ENCODE measurements at regions not wholly inside any gene's neighbourhood (a gene's known extent, or its start where the extent isn't known, plus 50 kb on each side); places are given as distances from the start of the nearest gene placed in this dataset.
"Not testable (repeated sequence)": the region's sequence is repeated elsewhere in the genome, so short reads cannot be mapped to it uniquely, and the experiment has no call there.

- H3K27ac ChIP-seq (ENCODE audit: low read depth, low read length): no peak overlapping the region
- no peak overlapping the region for H2AFZ ChIP-seq (ENCODE audit: low read length, unreplicated experiment)
- no peaks in the 10 kb centered on the region for H3K79me2 ChIP-seq (ENCODE audit: control insufficient read depth, insufficient read depth, low read length, unreplicated experiment)
- H3K4me1 ChIP-seq (ENCODE audit: control insufficient read depth, insufficient read depth, low read length, unreplicated experiment): no peaks in the 10 kb centered on the region
- H3K4me3 ChIP-seq (ENCODE audit: low read depth, low read length): no peak overlapping the region
- no peaks in the 10 kb centered on the region for H3K27me3 ChIP-seq (ENCODE audit: insufficient read depth, low read length)
- no peaks in the 10 kb centered on the region for H3K36me3 ChIP-seq (ENCODE audit: insufficient read depth, low read length)
Observed at GRCh38 chr15:50857763-50858162, 50.7 kb upstream of the AP4E1 start.

- Histone ChIP-seq H3K79me2 (ENCODE audit: control insufficient read depth, insufficient read depth, low read length, unreplicated experiment) (no peaks in the 10 kb centered on the region), H3K36me3 (ENCODE audit: insufficient read depth, low read length) (no peaks in the 10 kb centered on the region), H3K27me3 (ENCODE audit: insufficient read depth, low read length) (no peaks in the 10 kb centered on the region), H2AFZ (ENCODE audit: low read length, unreplicated experiment) (no peak overlapping the region), H3K27ac (ENCODE audit: low read depth, low read length) (no peak overlapping the region), H3K4me1 (ENCODE audit: control insufficient read depth, insufficient read depth, low read length, unreplicated experiment) (no peaks in the 10 kb centered on the region), H3K4me3 (ENCODE audit: low read depth, low read length) (no peak overlapping the region)
Observed at GRCh38 chr15:50854601-50855490, 53.6 kb upstream of the AP4E1 start.

- Histone ChIP-seq H3K79me2 (ENCODE audit: control insufficient read depth, insufficient read depth, low read length, unreplicated experiment) (no peaks in the 10 kb centered on the region), H3K27ac (ENCODE audit: low read depth, low read length) (no peak overlapping the region)
Observed at GRCh38 chr15:50850003-50850402, 58.5 kb upstream of the AP4E1 start.

DNA sequence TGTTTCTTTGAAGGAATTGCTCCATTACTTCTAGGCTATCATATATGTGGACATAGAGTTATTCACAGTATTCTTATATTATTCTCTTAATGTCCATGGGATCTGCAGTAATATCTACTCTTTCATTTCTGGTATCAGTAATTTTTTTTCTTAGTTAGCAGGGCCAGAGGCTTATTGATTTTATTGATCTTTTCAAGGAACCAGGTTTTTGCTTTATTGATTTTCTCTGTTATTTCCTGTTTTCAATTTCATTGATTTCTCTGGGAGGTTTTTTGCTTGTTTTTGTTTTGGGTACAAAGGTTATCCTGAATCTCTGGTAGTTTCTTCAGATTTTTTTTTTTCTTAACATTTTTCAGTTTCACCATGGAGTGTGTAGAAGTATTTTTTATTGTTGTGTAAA is 60.1 kb upstream of the AP4E1 start:
- no peaks in the 10 kb centered on the region for H3K27me3 ChIP-seq (ENCODE audit: insufficient read depth, low read length)
- no peak overlapping the region for H3K4me3 ChIP-seq (ENCODE audit: low read depth, low read length)
- H3K79me2 ChIP-seq (ENCODE audit: control insufficient read depth, insufficient read depth, low read length, unreplicated experiment): no peaks in the 10 kb centered on the region
- H3K27ac ChIP-seq (ENCODE audit: low read depth, low read length): no peak overlapping the region
- H3K36me3 ChIP-seq (ENCODE audit: insufficient read depth, low read length): no peaks in the 10 kb centered on the region
- no peak overlapping the region for H2AFZ ChIP-seq (ENCODE audit: low read length, unreplicated experiment)
- H3K4me1 ChIP-seq (ENCODE audit: control insufficient read depth, insufficient read depth, low read length, unreplicated experiment): no peaks in the 10 kb centered on the region

More at GRCh38 chr15:50850003-50850402, 58.5 kb upstream of the AP4E1 start:
- H3K27me3 ChIP-seq (ENCODE audit: insufficient read depth, low read length): no peaks in the 10 kb centered on the region
- no peak overlapping the region for H3K4me3 ChIP-seq (ENCODE audit: low read depth, low read length)
- no peak overlapping the region for H2AFZ ChIP-seq (ENCODE audit: low read length, unreplicated experiment)
- no peaks in the 10 kb centered on the region for H3K4me1 ChIP-seq (ENCODE audit: control insufficient read depth, insufficient read depth, low read length, unreplicated experiment)
- no peaks in the 10 kb centered on the region for H3K36me3 ChIP-seq (ENCODE audit: insufficient read depth, low read length)

- not testable (repeated sequence) for H3K4me3 ChIP-seq (ENCODE audit: low read depth, low read length); H3K4me1 ChIP-seq (ENCODE audit: control insufficient read depth, insufficient read depth, low read length, unreplicated experiment); H3K27me3 ChIP-seq (ENCODE audit: insufficient read depth, low read length); H3K79me2 ChIP-seq (ENCODE audit: control insufficient read depth, insufficient read depth, low read length, unreplicated experiment); H2AFZ ChIP-seq (ENCODE audit: low read length, unreplicated experiment); H3K27ac ChIP-seq (ENCODE audit: low read depth, low read length); H3K36me3 ChIP-seq (ENCODE audit: insufficient read depth, low read length)
Observed at GRCh38 chr15:50845181-50845580, 63.3 kb upstream of the AP4E1 start.

GRCh38 chr15:50840520-50840919 is 68.0 kb upstream of the AP4E1 start:
- no peak overlapping the region for H2AFZ ChIP-seq (ENCODE audit: low read length, unreplicated experiment)
- no peaks in the 10 kb centered on the region for H3K36me3 ChIP-seq (ENCODE audit: insufficient read depth, low read length)
- no peaks in the 10 kb centered on the region for H3K79me2 ChIP-seq (ENCODE audit: control insufficient read depth, insufficient read depth, low read length, unreplicated experiment)
- no peaks in the 10 kb centered on the region for H3K27me3 ChIP-seq (ENCODE audit: insufficient read depth, low read length)
- H3K4me3 ChIP-seq (ENCODE audit: low read depth, low read length): no peak overlapping the region
- no peak overlapping the region for H3K27ac ChIP-seq (ENCODE audit: low read depth, low read length)
- no peaks in the 10 kb centered on the region for H3K4me1 ChIP-seq (ENCODE audit: control insufficient read depth, insufficient read depth, low read length, unreplicated experiment)

GRCh38 chr15:50837256-50837770 is 71.2 kb upstream of the AP4E1 start:
- Histone ChIP-seq H3K27me3 (ENCODE audit: insufficient read depth, low read length) (no peaks in the 10 kb centered on the region), H3K27ac (ENCODE audit: low read depth, low read length) (no peak overlapping the region), H3K4me3 (ENCODE audit: low read depth, low read length) (no peak overlapping the region), H3K79me2 (ENCODE audit: control insufficient read depth, insufficient read depth, low read length, unreplicated experiment) (no peaks in the 10 kb centered on the region), H3K36me3 (ENCODE audit: insufficient read depth, low read length) (no peaks in the 10 kb centered on the region), H2AFZ (ENCODE audit: low read length, unreplicated experiment) (no peak overlapping the region), H3K4me1 (ENCODE audit: control insufficient read depth, insufficient read depth, low read length, unreplicated experiment) (no peaks in the 10 kb centered on the region)

GRCh38 chr15:50830477-50831354 is 65.2 kb upstream of the SPPL2A start:
- Histone ChIP-seq H2AFZ (ENCODE audit: low read length, unreplicated experiment) (no peak overlapping the region), H3K27me3 (ENCODE audit: insufficient read depth, low read length) (no peaks in the 10 kb centered on the region), H3K36me3 (ENCODE audit: insufficient read depth, low read length) (no peaks in the 10 kb centered on the region), H3K79me2 (ENCODE audit: control insufficient read depth, insufficient read depth, low read length, unreplicated experiment) (no peaks in the 10 kb centered on the region), H3K27ac (ENCODE audit: low read depth, low read length) (no peak overlapping the region), H3K4me1 (ENCODE audit: control insufficient read depth, insufficient read depth, low read length, unreplicated experiment) (peaks cover 9% of the 10 kb centered on the region), H3K4me3 (ENCODE audit: low read depth, low read length) (no peak overlapping the region)

- Histone ChIP-seq H3K36me3 (ENCODE audit: insufficient read depth, low read length) (no peaks in the 10 kb centered on the region), H3K27me3 (ENCODE audit: insufficient read depth, low read length) (no peaks in the 10 kb centered on the region), H3K27ac (ENCODE audit: low read depth, low read length) (no peak overlapping the region), H3K4me1 (ENCODE audit: control insufficient read depth, insufficient read depth, low read length, unreplicated experiment) (peaks cover 9% of the 10 kb centered on the region), H3K79me2 (ENCODE audit: control insufficient read depth, insufficient read depth, low read length, unreplicated experiment) (no peaks in the 10 kb centered on the region), H3K4me3 (ENCODE audit: low read depth, low read length) (no peak overlapping the region), H2AFZ (ENCODE audit: low read length, unreplicated experiment) (peak overlapping the region; percentile 30)
Observed at GRCh38 chr15:50828610-50829206, 63.2 kb upstream of the SPPL2A start.

- no peak overlapping the region for H2AFZ ChIP-seq (ENCODE audit: low read length, unreplicated experiment)
- H3K4me3 ChIP-seq (ENCODE audit: low read depth, low read length): no peak overlapping the region
- H3K27ac ChIP-seq (ENCODE audit: low read depth, low read length): no peak overlapping the region
- H3K4me1 ChIP-seq (ENCODE audit: control insufficient read depth, insufficient read depth, low read length, unreplicated experiment): peaks cover 9% of the 10 kb centered on the region
- H3K36me3 ChIP-seq (ENCODE audit: insufficient read depth, low read length): no peaks in the 10 kb centered on the region
- no peaks in the 10 kb centered on the region for H3K79me2 ChIP-seq (ENCODE audit: control insufficient read depth, insufficient read depth, low read length, unreplicated experiment)
- no peaks in the 10 kb centered on the region for H3K27me3 ChIP-seq (ENCODE audit: insufficient read depth, low read length)
Observed at GRCh38 chr15:50825946-50826345, 60.4 kb upstream of the SPPL2A start.

Data from ACC112 (cell line).